Right lung (tissue), 2 donors: ENCODE measurements at regions not wholly inside any gene's neighbourhood (a gene's known extent, or its start where the extent isn't known, plus 50 kb on each side); places are given as distances from the start of the nearest gene placed in this dataset.
"Not testable (repeated sequence)": the region's sequence is repeated elsewhere in the genome, so short reads cannot be mapped to it uniquely, and the experiment has no call there.

Source experiments
- DNase-seq, 2 donors: peaks; one replicate each; pipeline ENCODE4 v3.0.0-alpha.2; 2013

- DNase-seq: not testable (repeated sequence)
Observed at GRCh38 chr16:5159537-5159936, 61.9 kb upstream of the EEF2KMT start.

- no peak for DNase-seq
Observed at GRCh38 chr16:5158494-5158893, 60.9 kb upstream of the EEF2KMT start.

- DNase-seq: not testable (repeated sequence)
Observed at GRCh38 chr16:5156486-5156885, 58.9 kb upstream of the EEF2KMT start.

GRCh38 chr16:5154006-5154405 is 56.4 kb upstream of the EEF2KMT start:
- DNase-seq: not testable (repeated sequence)

- not testable (repeated sequence) for DNase-seq
Observed at GRCh38 chr16:5151409-5151808, 53.8 kb upstream of the EEF2KMT start.
